Bronchial epithelial cell (primary cell): ENCODE measurements at regions not wholly inside any gene's neighbourhood (a gene's known extent, or its start where the extent isn't known, plus 50 kb on each side); places are given as distances from the start of the nearest gene placed in this dataset.

Experiments
- DNase-seq: peaks from one replicate; pipeline ENCODE4 v3.0.0-alpha.2; 2010; ENCODE audit warnings: low read depth
- FAIRE-seq: peaks from 2 replicates; lab custom pipeline; 2011; peaks lifted over from hg19 to GRCh38; lab: Jason Lieb, UNC
- H3K27me3 ChIP-seq: 2 replicates; pipeline ENCODE4 v1.5.1; 2011; ENCODE audit warnings: low read length; ENCODE audit not compliant: control insufficient read depth, insufficient read depth
- H3K36me3 ChIP-seq: 2 replicates; pipeline ENCODE4 v1.5.1; 2011; ENCODE audit warnings: low read length; ENCODE audit not compliant: control insufficient read depth, insufficient read depth
- H3K4me3 ChIP-seq: 2 replicates; pipeline ENCODE4 v1.5.1; 2011; ENCODE audit warnings: mild to moderate bottlenecking, low read depth, low read length, control low read depth
- CTCF ChIP-seq: IDR thresholded peaks from 2 replicates; pipeline ENCODE4 v1.5.1; 2011; ENCODE audit warnings: mild to moderate bottlenecking, moderate library complexity, low read length, control low read depth, inconsistent platforms; ENCODE audit not compliant: insufficient read depth, severe bottlenecking

- H3K36me3 ChIP-seq, result no peaks in the 10 kb centered on the region
- no peak overlapping the region for H3K4me3 ChIP-seq
- H3K27me3 ChIP-seq, result no peaks in the 10 kb centered on the region
- TF ChIP-seq CTCF, result no peak
- FAIRE-seq (no peak), DNase-seq (no peak)
Measured at GRCh38 chr9:14967450-14968321, 57.5 kb upstream of the FREM1 start.

- no peak for FAIRE-seq
Measured at GRCh38 chr9:14962193-14962882, 52.1 kb upstream of the FREM1 start.

GRCh38 chr9:14961372-14962068, 51.3 kb upstream of the FREM1 start:
- Histone ChIP-seq H3K27me3 (no peaks in the 10 kb centered on the region), H3K36me3 (no peaks in the 10 kb centered on the region), H3K4me3 (no peak overlapping the region)
- DNase-seq (no peak), FAIRE-seq (no peak)
- no peak for TF ChIP-seq CTCF

More at GRCh38 chr9:14962193-14962882, 52.1 kb upstream of the FREM1 start:
- Histone ChIP-seq H3K4me3 (no peak overlapping the region), H3K27me3 (no peaks in the 10 kb centered on the region), H3K36me3 (no peaks in the 10 kb centered on the region)
- DNase-seq, result peak; percentile 4
- no peak for TF ChIP-seq CTCF

- DNase-seq (peak; percentile 35), FAIRE-seq (no peak)
- H3K27me3 ChIP-seq, result no peaks in the 10 kb centered on the region
- H3K36me3 ChIP-seq, result no peaks in the 10 kb centered on the region
- no peak overlapping the region for H3K4me3 ChIP-seq
- no peak for TF ChIP-seq CTCF
Measured at GRCh38 chr9:14960881-14961280, 50.7 kb upstream of the FREM1 start.
